Peyer's patch (tissue), 4 donors: ENCODE measurements at regions not wholly inside any gene's neighbourhood (a gene's known extent, or its start where the extent isn't known, plus 50 kb on each side); places are given as distances from the start of the nearest gene placed in this dataset.

Experiments used
- DNase-seq, 3 donors: peaks; one replicate each; pipeline ENCODE4 v3.0.0-alpha.2; 2017 to 2019
- H3K27ac ChIP-seq, 4 donors: fragments of 200-600 bp; sonication (generic); one replicate each; pipeline ENCODE4 v1.5.1; 2016 to 2019
- H3K27me3 ChIP-seq, 2 donors: fragments of 200-600 bp; sonication (generic); one replicate each; pipeline ENCODE4 v1.5.1; 2019
- H3K36me3 ChIP-seq, 3 donors: fragments of 200-600 bp; sonication (generic); one replicate each; pipeline ENCODE4 v1.5.1; 2016 to 2019
- H3K4me1 ChIP-seq, 4 donors: fragments of 200-600 bp; sonication (generic); one replicate each; pipeline ENCODE4 v1.5.1; 2016 to 2019
- H3K4me3 ChIP-seq, 4 donors: fragments of 200-600 bp; sonication (generic); 1 replicate in 3 of 4; 2 replicates in 1 of 4; pipeline ENCODE4 v1.5.1; 2016 to 2019; ENCODE audit warnings: mild to moderate bottlenecking in 1 of 4
- H3K9me3 ChIP-seq, 4 donors: fragments of 200-600 bp; sonication (generic); one replicate each; pipeline ENCODE4 v1.5.1; 2016 to 2019; ENCODE audit warnings: mild to moderate bottlenecking in 1 of 4
- POLR2A ChIP-seq, 2 donors: fragments of 450-650 bp; IDR thresholded peaks; one replicate each; pipeline ENCODE4 v1.5.1; 2017; ENCODE audit warnings: antibody characterized with exemption in 2 of 2, mild to moderate bottlenecking in 2 of 2, moderate library complexity in 2 of 2
- TF ChIP-seq, protein P1 (sequence below), 6 experiments: fragments of 450-650 bp in 4 of 6; fragments of 200-600 bp in 2 of 6; sonication (generic) in 1 of 6; IDR thresholded peaks; one replicate each; pipeline ENCODE4 v1.5.1; 2017 to 2019; ENCODE audit warnings: antibody characterized with exemption in 6 of 6, mild to moderate bottlenecking in 3 of 6, moderate library complexity in 1 of 6

- TF ChIP-seq POLR2A (IDR thresholded peaks at IDR 0.05), result no peak
- TF ChIP-seq, protein P1, sequence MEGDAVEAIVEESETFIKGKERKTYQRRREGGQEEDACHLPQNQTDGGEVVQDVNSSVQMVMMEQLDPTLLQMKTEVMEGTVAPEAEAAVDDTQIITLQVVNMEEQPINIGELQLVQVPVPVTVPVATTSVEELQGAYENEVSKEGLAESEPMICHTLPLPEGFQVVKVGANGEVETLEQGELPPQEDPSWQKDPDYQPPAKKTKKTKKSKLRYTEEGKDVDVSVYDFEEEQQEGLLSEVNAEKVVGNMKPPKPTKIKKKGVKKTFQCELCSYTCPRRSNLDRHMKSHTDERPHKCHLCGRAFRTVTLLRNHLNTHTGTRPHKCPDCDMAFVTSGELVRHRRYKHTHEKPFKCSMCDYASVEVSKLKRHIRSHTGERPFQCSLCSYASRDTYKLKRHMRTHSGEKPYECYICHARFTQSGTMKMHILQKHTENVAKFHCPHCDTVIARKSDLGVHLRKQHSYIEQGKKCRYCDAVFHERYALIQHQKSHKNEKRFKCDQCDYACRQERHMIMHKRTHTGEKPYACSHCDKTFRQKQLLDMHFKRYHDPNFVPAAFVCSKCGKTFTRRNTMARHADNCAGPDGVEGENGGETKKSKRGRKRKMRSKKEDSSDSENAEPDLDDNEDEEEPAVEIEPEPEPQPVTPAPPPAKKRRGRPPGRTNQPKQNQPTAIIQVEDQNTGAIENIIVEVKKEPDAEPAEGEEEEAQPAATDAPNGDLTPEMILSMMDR (IDR thresholded peaks at IDR 0.05), result no peak
- DNase-seq, result no peak
- H3K27me3 ChIP-seq, result no peaks in the 10 kb centered on the region
- no peaks in the 10 kb centered on the region for H3K36me3 ChIP-seq
- H3K4me1 ChIP-seq, result no peaks in the 10 kb centered on the region
- H3K27ac ChIP-seq, result no peak overlapping the region
- H3K9me3 ChIP-seq, result peaks cover 0 to 8% (median 2%) of the 10 kb centered on the region in 4 donors
- H3K4me3 ChIP-seq, result no peak overlapping the region
Observed at GRCh38 chr22:49510718-49511117, 317.0 kb downstream of the BRD1 start.

DNA sequence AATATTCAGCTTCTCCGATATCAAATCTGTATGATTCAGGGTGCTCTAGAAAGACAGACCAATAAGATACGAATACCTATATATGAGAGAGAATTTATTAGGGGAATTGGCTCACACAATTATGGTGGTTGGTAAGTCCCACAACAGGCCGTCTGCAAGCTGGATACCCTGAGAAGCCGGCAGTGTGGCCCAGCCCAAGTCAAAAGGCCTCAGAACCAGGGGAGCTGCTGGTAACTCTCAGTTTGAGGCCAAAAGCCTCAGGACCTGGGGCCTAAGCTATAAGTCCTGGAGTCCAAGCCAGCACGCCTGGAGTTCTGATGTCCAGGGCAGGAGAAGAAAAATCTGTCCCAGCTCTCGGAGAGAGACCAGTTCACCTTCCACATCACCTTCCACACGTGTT is 318.7 kb downstream of the BRD1 start:
- Histone ChIP-seq H3K36me3 (no peaks in the 10 kb centered on the region), H3K27ac (no peak overlapping the region), H3K27me3 (no peaks in the 10 kb centered on the region), H3K4me3 (no peak overlapping the region), H3K9me3 (peaks cover 0 to 8% (median 2%) of the 10 kb centered on the region in 4 donors), H3K4me1 (no peaks in the 10 kb centered on the region)
- TF ChIP-seq POLR2A (IDR thresholded peaks at IDR 0.05), result no peak
- TF ChIP-seq, protein P1 (IDR thresholded peaks at IDR 0.05), result no peak
- no peak for DNase-seq

DNA sequence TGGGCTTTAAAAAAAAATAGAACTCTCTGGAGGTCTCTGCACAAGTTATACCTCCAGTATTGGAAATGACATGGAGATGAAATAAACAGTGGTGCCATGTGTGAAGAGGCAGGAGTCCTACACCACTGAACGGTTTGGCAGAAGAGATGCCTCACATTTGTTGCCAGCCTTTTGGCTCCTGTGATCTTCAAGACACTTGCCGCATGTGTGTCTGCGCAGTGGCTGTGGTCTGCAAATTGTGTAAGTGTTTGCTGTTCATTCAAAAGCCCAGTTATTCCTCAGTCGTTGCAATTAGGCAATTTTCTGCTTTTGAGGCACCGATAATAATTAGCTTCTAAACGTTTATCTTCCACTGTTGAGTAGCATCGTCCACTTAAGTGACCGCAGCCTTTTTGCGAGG is 319.1 kb downstream of the BRD1 start:
- Histone ChIP-seq H3K36me3 (no peaks in the 10 kb centered on the region), H3K27ac (no peak overlapping the region), H3K27me3 (no peaks in the 10 kb centered on the region), H3K4me1 (no peaks in the 10 kb centered on the region), H3K9me3 (peaks cover 0 to 8% (median 2%) of the 10 kb centered on the region in 4 donors), H3K4me3 (no peak overlapping the region)
- DNase-seq, result no peak
- TF ChIP-seq POLR2A (IDR thresholded peaks at IDR 0.05), result no peak
- TF ChIP-seq, protein P1 (IDR thresholded peaks at IDR 0.05), result no peak

GRCh38 chr22:49507607-49508292 is 319.9 kb downstream of the BRD1 start:
- H3K27me3 ChIP-seq, result no peaks in the 10 kb centered on the region
- no peaks in the 10 kb centered on the region for H3K4me1 ChIP-seq
- H3K4me3 ChIP-seq, result no peak overlapping the region
- no peak overlapping the region for H3K27ac ChIP-seq
- no peaks in the 10 kb centered on the region for H3K36me3 ChIP-seq
- H3K9me3 ChIP-seq, result peaks cover 0 to 8% (median 2%) of the 10 kb centered on the region in 4 donors
- TF ChIP-seq, protein P1 (IDR thresholded peaks at IDR 0.05), result no peak
- no peak for TF ChIP-seq POLR2A (IDR thresholded peaks at IDR 0.05)
- DNase-seq, result peak in 1 of 3 donors; percentile 25

DNA sequence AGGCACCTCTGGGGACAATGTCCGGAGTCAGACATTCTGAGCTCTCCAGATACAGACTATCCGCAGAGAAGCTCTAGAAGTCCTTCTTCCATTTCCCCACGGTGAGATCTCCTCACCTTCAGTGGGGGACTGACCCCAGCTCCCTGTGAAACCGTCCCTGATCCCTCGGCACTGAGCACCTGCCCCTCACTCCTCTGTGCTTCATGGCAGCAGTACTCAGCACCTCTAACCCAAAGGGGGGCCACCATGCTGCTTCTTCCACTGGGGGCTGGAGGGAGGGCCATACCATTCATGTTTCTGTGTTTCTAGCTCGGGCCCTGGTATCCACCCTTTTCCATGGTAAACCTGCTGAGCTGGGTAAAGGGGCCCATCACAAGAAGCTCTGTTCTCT is 321.7 kb downstream of the BRD1 start:
- Histone ChIP-seq H3K36me3 (no peaks in the 10 kb centered on the region), H3K27me3 (no peaks in the 10 kb centered on the region), H3K4me1 (no peaks in the 10 kb centered on the region), H3K9me3 (peaks cover 0 to 8% (median 0%) of the 10 kb centered on the region in 4 donors), H3K27ac (no peak overlapping the region), H3K4me3 (no peak overlapping the region)
- no peak for DNase-seq
- no peak for TF ChIP-seq POLR2A (IDR thresholded peaks at IDR 0.05)
- TF ChIP-seq, protein P1 (IDR thresholded peaks at IDR 0.05), result no peak
